NB4 (cell line): ENCODE measurements at regions not wholly inside any gene's neighbourhood (a gene's known extent, or its start where the extent isn't known, plus 50 kb on each side); places are given as distances from the start of the nearest gene placed in this dataset.

Experiments used
- CTCF ChIP-seq: IDR thresholded peaks from one replicate; pipeline ENCODE4 v1.5.1; 2012; ENCODE audit warnings: low read depth, low read length
- MYC ChIP-seq: IDR thresholded peaks from 2 replicates; pipeline ENCODE4 v1.6.1; 2011; ENCODE audit warnings: low read depth, low read length
- POLR2A ChIP-seq: IDR thresholded peaks from 2 replicates; pipeline ENCODE4 v1.6.1; 2011; ENCODE audit warnings: mild to moderate bottlenecking; ENCODE audit not compliant: insufficient read length; ENCODE audit errors: extremely low read depth
- TF ChIP-seq, protein P1 (sequence below): IDR thresholded peaks from 2 replicates; pipeline ENCODE4 v1.6.1; 2011; ENCODE audit warnings: low read depth, low read length

GRCh38 chr1:87615901-87616300 is 287.2 kb downstream of the LMO4 start:
- TF ChIP-seq CTCF (no peak), POLR2A (no peak), MYC (no peak)
- TF ChIP-seq, protein P1, sequence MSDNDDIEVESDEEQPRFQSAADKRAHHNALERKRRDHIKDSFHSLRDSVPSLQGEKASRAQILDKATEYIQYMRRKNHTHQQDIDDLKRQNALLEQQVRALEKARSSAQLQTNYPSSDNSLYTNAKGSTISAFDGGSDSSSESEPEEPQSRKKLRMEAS = no peak
